GM06990 (cell line): ENCODE measurements at regions not wholly inside any gene's neighbourhood (a gene's known extent, or its start where the extent isn't known, plus 50 kb on each side); places are given as distances from the start of the nearest gene placed in this dataset.

ENCODE experiments used
- DNase-seq: peaks from one replicate; pipeline ENCODE4 v3.0.0-alpha.2; 2011; ENCODE audit not compliant: insufficient read length; ENCODE audit errors: extremely low read depth
- H3K27me3 ChIP-seq: replicated peaks from 2 replicates; pipeline ENCODE4 v1.6.0; 2011; ENCODE audit warnings: low read length; ENCODE audit not compliant: control insufficient read depth, insufficient read depth
- H3K36me3 ChIP-seq: 2 replicates; pipeline ENCODE4 v1.5.1; 2011; ENCODE audit warnings: low read length; ENCODE audit not compliant: control insufficient read depth, insufficient read depth
- H3K4me3 ChIP-seq: replicated peaks from 2 replicates; pipeline ENCODE4 v1.5.1; 2011; ENCODE audit warnings: low read depth, mild to moderate bottlenecking, control low read depth, low read length
- TF ChIP-seq, protein P1 (sequence below): IDR thresholded peaks from 2 replicates; pipeline ENCODE4 v1.5.1; 2011; ENCODE audit warnings: low read length, control low read depth, mild to moderate bottlenecking, inconsistent platforms; ENCODE audit not compliant: insufficient read depth, poor library complexity, severe bottlenecking

GRCh38 chr2:128708106-128708816, 389.6 kb upstream of the HS6ST1 start:
- Histone ChIP-seq H3K36me3 (no peaks in the 10 kb centered on the region), H3K27me3 (no peaks in the 10 kb centered on the region), H3K4me3 (no peak overlapping the region)
- TF ChIP-seq, protein P1, sequence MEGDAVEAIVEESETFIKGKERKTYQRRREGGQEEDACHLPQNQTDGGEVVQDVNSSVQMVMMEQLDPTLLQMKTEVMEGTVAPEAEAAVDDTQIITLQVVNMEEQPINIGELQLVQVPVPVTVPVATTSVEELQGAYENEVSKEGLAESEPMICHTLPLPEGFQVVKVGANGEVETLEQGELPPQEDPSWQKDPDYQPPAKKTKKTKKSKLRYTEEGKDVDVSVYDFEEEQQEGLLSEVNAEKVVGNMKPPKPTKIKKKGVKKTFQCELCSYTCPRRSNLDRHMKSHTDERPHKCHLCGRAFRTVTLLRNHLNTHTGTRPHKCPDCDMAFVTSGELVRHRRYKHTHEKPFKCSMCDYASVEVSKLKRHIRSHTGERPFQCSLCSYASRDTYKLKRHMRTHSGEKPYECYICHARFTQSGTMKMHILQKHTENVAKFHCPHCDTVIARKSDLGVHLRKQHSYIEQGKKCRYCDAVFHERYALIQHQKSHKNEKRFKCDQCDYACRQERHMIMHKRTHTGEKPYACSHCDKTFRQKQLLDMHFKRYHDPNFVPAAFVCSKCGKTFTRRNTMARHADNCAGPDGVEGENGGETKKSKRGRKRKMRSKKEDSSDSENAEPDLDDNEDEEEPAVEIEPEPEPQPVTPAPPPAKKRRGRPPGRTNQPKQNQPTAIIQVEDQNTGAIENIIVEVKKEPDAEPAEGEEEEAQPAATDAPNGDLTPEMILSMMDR = no peak
- DNase-seq = no peak

- no peaks in the 10 kb centered on the region for H3K27me3 ChIP-seq
- H3K36me3 ChIP-seq = no peaks in the 10 kb centered on the region
- TF ChIP-seq, protein P1 = no peak
- no peak for DNase-seq
- H3K4me3 ChIP-seq = no peak overlapping the region
Observed at GRCh38 chr2:128710242-128710641, 391.6 kb upstream of the HS6ST1 start.

DNA sequence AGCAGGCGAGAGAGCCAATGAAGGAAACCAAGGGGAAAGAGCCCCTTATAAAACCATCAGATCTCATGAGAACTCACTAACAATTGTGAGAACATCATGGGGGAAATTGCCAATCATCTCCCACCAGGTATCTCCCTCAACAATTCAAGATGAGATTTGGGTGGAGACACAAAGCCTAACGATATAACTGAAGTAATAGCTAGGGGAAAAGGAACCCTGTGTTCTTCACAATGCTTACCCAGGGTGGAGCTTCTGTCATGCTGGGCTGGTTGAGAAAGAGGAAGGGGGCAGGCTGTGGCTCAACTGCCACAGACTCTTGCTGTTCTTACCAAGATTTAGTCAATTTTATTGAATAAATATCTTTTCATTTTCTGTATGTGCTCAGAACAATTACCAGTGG, 392.1 kb upstream of the HS6ST1 start:
- Histone ChIP-seq H3K27me3 (no peaks in the 10 kb centered on the region), H3K4me3 (no peak overlapping the region), H3K36me3 (no peaks in the 10 kb centered on the region)
- TF ChIP-seq, protein P1 = no peak
- DNase-seq = no peak

DNA sequence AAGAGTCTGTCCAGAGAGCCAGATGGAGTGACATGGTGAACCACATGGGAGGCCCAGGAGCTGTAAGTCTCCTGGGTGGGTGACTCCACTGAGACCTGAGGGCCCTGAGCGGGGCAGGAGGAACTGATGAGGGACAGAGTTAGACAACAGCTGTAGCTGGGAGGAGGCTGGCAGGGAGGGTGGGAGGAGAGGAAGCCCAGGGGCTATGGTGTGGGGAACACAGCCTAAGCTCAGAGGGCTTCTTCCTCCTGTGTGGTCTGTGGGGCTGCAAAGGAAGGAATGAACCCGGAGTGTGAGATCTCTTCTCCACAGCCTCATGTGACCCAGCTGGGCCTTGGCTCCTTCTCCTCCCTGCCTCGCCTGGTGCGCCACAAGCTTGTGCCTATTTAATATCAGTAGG, 395.6 kb upstream of the HS6ST1 start:
- Histone ChIP-seq H3K36me3 (no peaks in the 10 kb centered on the region), H3K4me3 (no peak overlapping the region), H3K27me3 (no peaks in the 10 kb centered on the region; the same call in 1 of the 2 replicates)
- no peak for DNase-seq
- TF ChIP-seq, protein P1 = no peak

- no peaks in the 10 kb centered on the region; the same call in 1 of the 2 replicates for H3K27me3 ChIP-seq
- TF ChIP-seq, protein P1 = peak; percentile 46
- no peak for DNase-seq
- no peak overlapping the region for H3K4me3 ChIP-seq
- no peaks in the 10 kb centered on the region for H3K36me3 ChIP-seq
Observed at GRCh38 chr2:128714851-128715312, 396.2 kb upstream of the HS6ST1 start.

DNA sequence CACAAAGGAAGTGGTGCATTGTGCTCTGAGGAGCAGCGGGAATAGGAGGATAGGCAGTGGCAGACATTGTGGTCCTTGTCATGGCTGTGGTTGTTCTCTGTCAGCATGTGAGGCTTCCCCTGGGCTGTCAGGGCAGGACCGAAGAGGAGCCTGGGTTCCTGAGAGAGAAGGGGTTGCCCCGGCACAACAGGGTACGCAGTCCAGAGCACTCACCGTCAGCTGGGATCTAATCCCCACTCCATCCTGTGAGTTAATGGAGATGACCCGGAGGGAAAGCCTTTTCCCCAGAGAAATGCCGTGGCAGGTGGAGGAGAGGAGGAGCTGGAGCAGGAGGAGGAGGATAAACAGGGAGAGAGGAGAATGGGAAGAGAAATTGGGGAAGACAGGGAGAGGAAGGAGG, 396.7 kb upstream of the HS6ST1 start:
- Histone ChIP-seq H3K36me3 (no peaks in the 10 kb centered on the region), H3K27me3 (no peaks in the 10 kb centered on the region; the same call in 1 of the 2 replicates), H3K4me3 (no peak overlapping the region)
- TF ChIP-seq, protein P1 = no peak
- no peak for DNase-seq
